Central memory CD8-positive, alpha-beta T cell (primary cell): ENCODE measurements at regions not wholly inside any gene's neighbourhood (a gene's known extent, or its start where the extent isn't known, plus 50 kb on each side); places are given as distances from the start of the nearest gene placed in this dataset.

Experiments used
- ATAC-seq: fragments of 150-1000 bp; cut with Tn5 transposase; replicated peaks from 2 replicates; pipeline ENCODE4 v1.10.0; 2022; ENCODE audit warnings: mild to moderate bottlenecking, moderate FRiP score, moderate number of reproducible peaks; ENCODE audit not compliant: poor library complexity, severe bottlenecking; ENCODE audit errors: extremely low read depth
- DNase-seq, 2 donors: peaks; one replicate each; pipeline ENCODE4 v3.0.0; 2021; ENCODE audit warnings: low spot score in 2 of 2
- H3K27ac Mint-ChIP-seq: one replicate; pipeline ENCODE4 v1.8.0; 2022; ENCODE audit warnings: low read depth, mild to moderate bottlenecking, moderate library complexity, mixed read lengths
- H3K27me3 Mint-ChIP-seq: one replicate; pipeline ENCODE4 v1.8.0; 2022; ENCODE audit warnings: mixed read lengths
- H3K36me3 Mint-ChIP-seq: one replicate; pipeline ENCODE4 v1.8.0; 2022; ENCODE audit warnings: mild to moderate bottlenecking, moderate library complexity, mixed read lengths; ENCODE audit not compliant: insufficient read depth
- H3K4me1 Mint-ChIP-seq: one replicate; pipeline ENCODE4 v1.8.0; 2022; ENCODE audit warnings: mixed read lengths
- H3K4me3 Mint-ChIP-seq: one replicate; pipeline ENCODE4 v1.8.0; 2022; ENCODE audit warnings: mild to moderate bottlenecking, moderate library complexity, mixed read lengths
- H3K9me3 Mint-ChIP-seq: one replicate; pipeline ENCODE4 v1.8.0; 2022; ENCODE audit warnings: mixed read lengths

GRCh38 chr20:47875297-47876025 is 90.2 kb upstream of the SULF2 start:
- Mint-ChIP-seq H3K27me3 (peaks cover 50% of the 10 kb centered on the region), H3K9me3 (no peaks in the 10 kb centered on the region), H3K27ac (no peak overlapping the region), H3K4me3 (no peak overlapping the region), H3K36me3 (no peaks in the 10 kb centered on the region), H3K4me1 (no peaks in the 10 kb centered on the region)
- ATAC-seq (no peak), DNase-seq (no peak)

GRCh38 chr20:47872341-47872740 is 87.1 kb upstream of the SULF2 start:
- no peak overlapping the region for H3K27ac Mint-ChIP-seq
- no peak for DNase-seq
- H3K27me3 Mint-ChIP-seq: peaks cover 30% of the 10 kb centered on the region
- H3K9me3 Mint-ChIP-seq: no peaks in the 10 kb centered on the region
- ATAC-seq: no peak
- no peaks in the 10 kb centered on the region for H3K4me1 Mint-ChIP-seq
- no peak overlapping the region for H3K4me3 Mint-ChIP-seq
- no peaks in the 10 kb centered on the region for H3K36me3 Mint-ChIP-seq

- Mint-ChIP-seq H3K36me3 (no peaks in the 10 kb centered on the region), H3K4me3 (no peak overlapping the region), H3K9me3 (no peaks in the 10 kb centered on the region), H3K4me1 (no peaks in the 10 kb centered on the region), H3K27me3 (peaks cover 48% of the 10 kb centered on the region), H3K27ac (no peak overlapping the region)
- ATAC-seq (no peak), DNase-seq (no peak)
Observed at GRCh38 chr20:47870475-47870874, 85.2 kb upstream of the SULF2 start.

- no peaks in the 10 kb centered on the region for H3K9me3 Mint-ChIP-seq
- H3K27ac Mint-ChIP-seq: no peak overlapping the region
- H3K4me1 Mint-ChIP-seq: no peaks in the 10 kb centered on the region
- ATAC-seq (no peak), DNase-seq (no peak)
- no peaks in the 10 kb centered on the region for H3K36me3 Mint-ChIP-seq
- peaks cover 47% of the 10 kb centered on the region for H3K27me3 Mint-ChIP-seq
- no peak overlapping the region for H3K4me3 Mint-ChIP-seq
Observed at GRCh38 chr20:47868744-47869143, 83.5 kb upstream of the SULF2 start.

GRCh38 chr20:47868236-47868635 is 83.0 kb upstream of the SULF2 start:
- Mint-ChIP-seq H3K27me3 (peaks cover 47% of the 10 kb centered on the region), H3K36me3 (no peaks in the 10 kb centered on the region), H3K4me3 (no peak overlapping the region), H3K9me3 (no peaks in the 10 kb centered on the region), H3K27ac (no peak overlapping the region), H3K4me1 (no peaks in the 10 kb centered on the region)
- DNase-seq (no peak), ATAC-seq (no peak)

- Mint-ChIP-seq H3K9me3 (no peaks in the 10 kb centered on the region), H3K27me3 (peaks cover 47% of the 10 kb centered on the region), H3K27ac (no peak overlapping the region), H3K4me3 (no peak overlapping the region), H3K36me3 (no peaks in the 10 kb centered on the region), H3K4me1 (no peaks in the 10 kb centered on the region)
- DNase-seq (no peak), ATAC-seq (no peak)
Observed at GRCh38 chr20:47867831-47868230, 82.5 kb upstream of the SULF2 start.

- Mint-ChIP-seq H3K4me1 (no peaks in the 10 kb centered on the region), H3K27me3 (peaks cover 35% of the 10 kb centered on the region), H3K4me3 (no peak overlapping the region), H3K36me3 (no peaks in the 10 kb centered on the region), H3K9me3 (no peaks in the 10 kb centered on the region), H3K27ac (no peak overlapping the region)
- DNase-seq: no peak
- no peak for ATAC-seq
Observed at GRCh38 chr20:47866480-47866879, 81.2 kb upstream of the SULF2 start.

GRCh38 chr20:47865912-47866311 is 80.6 kb upstream of the SULF2 start:
- DNase-seq (no peak), ATAC-seq (no peak)
- Mint-ChIP-seq H3K36me3 (no peaks in the 10 kb centered on the region), H3K4me3 (no peak overlapping the region), H3K4me1 (no peaks in the 10 kb centered on the region), H3K27me3 (peaks cover 35% of the 10 kb centered on the region), H3K27ac (no peak overlapping the region), H3K9me3 (no peaks in the 10 kb centered on the region)

GRCh38 chr20:47865451-47865850 is 80.2 kb upstream of the SULF2 start:
- Mint-ChIP-seq H3K4me1 (no peaks in the 10 kb centered on the region), H3K27me3 (peaks cover 35% of the 10 kb centered on the region), H3K36me3 (no peaks in the 10 kb centered on the region), H3K9me3 (no peaks in the 10 kb centered on the region), H3K27ac (no peak overlapping the region), H3K4me3 (no peak overlapping the region)
- DNase-seq: no peak
- no peak for ATAC-seq

- H3K27ac Mint-ChIP-seq: no peak overlapping the region
- ATAC-seq: no peak
- no peaks in the 10 kb centered on the region for H3K4me1 Mint-ChIP-seq
Observed at GRCh38 chr20:47863981-47864380, 78.7 kb upstream of the SULF2 start.

GRCh38 chr20:47863315-47863965 is 78.2 kb upstream of the SULF2 start:
- no peaks in the 10 kb centered on the region for H3K4me1 Mint-ChIP-seq
- no peaks in the 10 kb centered on the region for H3K9me3 Mint-ChIP-seq
- DNase-seq (no peak), ATAC-seq (no peak)
- H3K36me3 Mint-ChIP-seq: no peaks in the 10 kb centered on the region
- no peak overlapping the region for H3K27ac Mint-ChIP-seq
- H3K27me3 Mint-ChIP-seq: peaks cover 35% of the 10 kb centered on the region
- no peak overlapping the region for H3K4me3 Mint-ChIP-seq

More at GRCh38 chr20:47863981-47864380, 78.7 kb upstream of the SULF2 start:
- Mint-ChIP-seq H3K4me3 (no peak overlapping the region), H3K27me3 (peaks cover 35% of the 10 kb centered on the region), H3K9me3 (no peaks in the 10 kb centered on the region), H3K36me3 (no peaks in the 10 kb centered on the region)
- DNase-seq: no peak

- no peaks in the 10 kb centered on the region for H3K36me3 Mint-ChIP-seq
- DNase-seq (no peak), ATAC-seq (no peak)
- H3K9me3 Mint-ChIP-seq: no peaks in the 10 kb centered on the region
- H3K27me3 Mint-ChIP-seq: peaks cover 40% of the 10 kb centered on the region
- H3K4me3 Mint-ChIP-seq: no peak overlapping the region
- H3K4me1 Mint-ChIP-seq: no peaks in the 10 kb centered on the region
- no peak overlapping the region for H3K27ac Mint-ChIP-seq
Observed at GRCh38 chr20:47862574-47863240, 77.4 kb upstream of the SULF2 start.

- Mint-ChIP-seq H3K4me3 (no peak overlapping the region), H3K27ac (no peak overlapping the region), H3K4me1 (no peaks in the 10 kb centered on the region), H3K36me3 (no peaks in the 10 kb centered on the region), H3K9me3 (no peaks in the 10 kb centered on the region), H3K27me3 (peaks cover 34% of the 10 kb centered on the region)
- ATAC-seq (no peak), DNase-seq (no peak)
Observed at GRCh38 chr20:47861116-47861515, 75.8 kb upstream of the SULF2 start.
